HCT116 (cell line): ENCODE measurements at regions not wholly inside any gene's neighbourhood (a gene's known extent, or its start where the extent isn't known, plus 50 kb on each side); places are given as distances from the start of the nearest gene placed in this dataset.

Experiments used
- ATAC-seq: fragments of 200-7000 bp; cut with Tn5 transposase; 2 replicates; pipeline ENCODE4 v1.9.1; 2020; ENCODE audit warnings: mild to moderate bottlenecking, moderate library complexity
- BruUV-seq: library from RNA; stranded (reverse); fragments of 400-500 nt; replicated peaks from 2 replicates; lab custom pipeline; 2021; lab: Mats Ljungman, UMichigan
- CTCF ChIA-PET: fragments of 300-600 bp; sonication (Branson Sonifier 250); formaldehyde crosslinking; loops from one replicate; lab custom pipeline; 2021; ENCODE audit warnings: antibody characterized with exemption; lab: Charles Lee
- POLR2A ChIA-PET: fragments of 300-600, 350-600 bp; sonication (Branson Sonifier 250); formaldehyde crosslinking; loops from one replicate; lab custom pipeline; 2021; ENCODE audit warnings: antibody characterized with exemption; lab: Charles Lee
- RAD21 ChIA-PET, 2 experiments: fragments of 300-600 bp; sonication (Branson Sonifier 250); formaldehyde crosslinking; loops; one replicate each; lab custom pipeline; 2023; ENCODE audit warnings: low total read pairs in 2 of 2; ENCODE audit not compliant: uncharacterized antibody in 2 of 2, unreplicated experiment in 2 of 2, low non-redundant PET in 1 of 2; lab: Charles Lee
- DNase-seq: peaks from one replicate; pipeline ENCODE4 v3.0.0-alpha.2; 2010; ENCODE audit warnings: low read depth, low spot score
- H2AFZ ChIP-seq: fragments of 200-600 bp; shearing (Covaris generic), sonication (generic); 2 replicates; pipeline ENCODE4 v1.6.1; 2017; ENCODE audit warnings: low read depth, mixed run types, mixed read lengths, antibody characterized with exemption, low read length; ENCODE audit not compliant: poor library complexity, severe bottlenecking
- H3K27ac ChIP-seq: 2 replicates; pipeline ENCODE4 v1.5.1; 2012; ENCODE audit warnings: low read depth, low read length
- H3K27me3 ChIP-seq: fragments of 200-600 bp; sonication (generic); 2 replicates; pipeline ENCODE4 v1.6.1; 2016; ENCODE audit warnings: mixed run types, low read length, mixed read lengths; ENCODE audit not compliant: insufficient read depth
- H3K36me3 ChIP-seq, 2 experiments: fragments of 200-500 bp in 1 of 2; fragments of 200-600 bp in 1 of 2; sonication (Bioruptor generic) in 1 of 2; sonication (generic) in 1 of 2; 2 replicates each; pipeline versions ENCODE4 v1.5.1 to v1.6.1; 2014 to 2016; ENCODE audit warnings: low read length in 2 of 2, inconsistent platforms in 1 of 2, mixed read lengths in 1 of 2, mixed run types in 1 of 2; ENCODE audit not compliant: insufficient read depth in 2 of 2, control insufficient read depth in 1 of 2
- H3K4me1 ChIP-seq, 2 experiments: fragments of 200-600 bp in 1 of 2; sonication (generic) in 1 of 2; 2 replicates each; pipeline versions ENCODE4 v1.5.1 to v1.6.1; 2012 to 2017; ENCODE audit warnings: low read length in 2 of 2, inconsistent platforms in 1 of 2, mild to moderate bottlenecking in 1 of 2, mixed read lengths in 1 of 2, mixed run types in 1 of 2, moderate library complexity in 1 of 2; ENCODE audit not compliant: insufficient read depth in 2 of 2, control insufficient read depth in 1 of 2
- H3K4me2 ChIP-seq: fragments of 200-600 bp; sonication (generic); 2 replicates; pipeline ENCODE4 v1.6.1; 2017; ENCODE audit warnings: mixed run types, low read length, mixed read lengths
- H3K4me3 ChIP-seq, 2 experiments: fragments of 200-600 bp in 1 of 2; sonication (generic) in 1 of 2; replicated peaks in 1 of 2; 2 replicates each; pipeline ENCODE4 v1.5.1; 2011 to 2016; ENCODE audit warnings: low read length in 2 of 2, control low read depth in 1 of 2, low read depth in 1 of 2, mild to moderate bottlenecking in 1 of 2, mixed read lengths in 1 of 2, mixed run types in 1 of 2
- H3K79me2 ChIP-seq: fragments of 200-600 bp; sonication (generic); 2 replicates; pipeline ENCODE4 v1.6.1; 2017; ENCODE audit warnings: mild to moderate bottlenecking, mixed run types, low read length, moderate library complexity, mixed read lengths; ENCODE audit not compliant: insufficient read depth
- H3K9ac ChIP-seq: fragments of 200-600 bp; sonication (generic); 2 replicates; pipeline ENCODE4 v1.6.1; 2016; ENCODE audit warnings: low read length, mixed read lengths
- H3K9me2 ChIP-seq: fragments of 200-600 bp; sonication (generic), shearing (Covaris generic); 2 replicates; pipeline ENCODE4 v1.6.1; 2017; ENCODE audit warnings: mixed run types, mild to moderate bottlenecking, moderate library complexity; ENCODE audit not compliant: insufficient read depth
- H3K9me3 ChIP-seq, 2 experiments: fragments of 200-500 bp in 1 of 2; fragments of 200-600 bp in 1 of 2; sonication (Bioruptor generic) in 1 of 2; sonication (generic) in 1 of 2; 2 replicates each; pipeline ENCODE4 v1.6.1; 2014 to 2017; ENCODE audit warnings: low read length in 2 of 2, mixed read lengths in 2 of 2, inconsistent platforms in 1 of 2, low read depth in 1 of 2, mild to moderate bottlenecking in 1 of 2, mixed run types in 1 of 2, moderate library complexity in 1 of 2; ENCODE audit not compliant: control insufficient read depth in 1 of 2, insufficient read depth in 1 of 2
- H4K20me1 ChIP-seq: fragments of 200-600 bp; sonication (generic), shearing (Covaris generic); 2 replicates; pipeline ENCODE4 v1.6.1; 2017; ENCODE audit warnings: mixed run types, mild to moderate bottlenecking, moderate library complexity; ENCODE audit not compliant: insufficient read depth
- ATF3 ChIP-seq: IDR thresholded peaks from 2 replicates; pipeline ENCODE4 v1.6.1; 2012
- CBX3 ChIP-seq: IDR thresholded peaks from 2 replicates; pipeline ENCODE4 v1.6.1; 2012; ENCODE audit warnings: low read depth
- CEBPB ChIP-seq: IDR thresholded peaks from 2 replicates; pipeline ENCODE4 v1.6.1; 2012; ENCODE audit warnings: low read depth
- CTCF ChIP-seq, 3 experiments: fragments of 200-600 bp in 1 of 3; sonication (generic) in 1 of 3; IDR thresholded peaks in 2 of 3; conservative IDR thresholded peaks in 1 of 3; 2 replicates each; pipeline ENCODE4 v1.5.1; 2012 to 2017; ENCODE audit warnings: low read depth in 2 of 3, low read length in 2 of 3, antibody characterized with exemption in 1 of 3, borderline replicate concordance in 1 of 3, control low read depth in 1 of 3, mild to moderate bottlenecking in 1 of 3, mixed read lengths in 1 of 3, mixed run types in 1 of 3, moderate library complexity in 1 of 3; ENCODE audit not compliant: insufficient read depth in 1 of 3
- EGR1 ChIP-seq: IDR thresholded peaks from 2 replicates; pipeline ENCODE4 v1.6.1; 2012; ENCODE audit warnings: low read depth
- ELF1 ChIP-seq: IDR thresholded peaks from 2 replicates; pipeline ENCODE4 v1.6.1; 2012; ENCODE audit warnings: low read depth, borderline replicate concordance
- EZH2 ChIP-seq: fragments of 200-600 bp; sonication (generic); IDR thresholded peaks from 2 replicates; pipeline ENCODE4 v1.6.1; 2017; ENCODE audit warnings: antibody characterized with exemption, mixed run types
- JUND ChIP-seq: IDR thresholded peaks from 2 replicates; pipeline ENCODE4 v1.6.1; 2012
- POLR2A ChIP-seq: IDR thresholded peaks from 2 replicates; pipeline ENCODE4 v1.7.0; 2011; ENCODE audit warnings: borderline replicate concordance; ENCODE audit not compliant: insufficient read depth, insufficient read length; ENCODE audit errors: extremely low read depth
- SIN3A ChIP-seq: IDR thresholded peaks from 2 replicates; pipeline ENCODE4 v1.6.1; 2012; ENCODE audit warnings: low read depth
- SP1 ChIP-seq: IDR thresholded peaks from 2 replicates; pipeline ENCODE4 v1.6.1; 2012; ENCODE audit warnings: low read depth
- ZBTB33 ChIP-seq: IDR thresholded peaks from 2 replicates; pipeline ENCODE4 v1.6.1; 2011; ENCODE audit warnings: mild to moderate bottlenecking, low read length, moderate library complexity; ENCODE audit not compliant: insufficient replicate concordance; ENCODE audit errors: extremely low read depth
- ZFX ChIP-seq: fragments of 450-650 bp; IDR thresholded peaks from 2 replicates; pipeline ENCODE4 v1.6.1; 2017
- intact Hi-C: fragments of 100-400 bp; cut with micrococcal nuclease; formaldehyde crosslinking; loops from 2 replicates; pipeline ENCODE4 v1.10.0; 2022

- Histone ChIP-seq H3K9me3 (no peaks in the 10 kb centered on the region), H3K9ac (no peak overlapping the region), H4K20me1 (no peaks in the 10 kb centered on the region), H3K79me2 (no peaks in the 10 kb centered on the region), H3K27ac (no peak overlapping the region), H3K4me2 (no peak overlapping the region), H3K9me2 (no peaks in the 10 kb centered on the region), H3K4me1 (no peaks in the 10 kb centered on the region), H2AFZ (no peak overlapping the region), H3K4me3 (no peak overlapping the region), H3K36me3 (no peaks in the 10 kb centered on the region), H3K27me3 (no peaks in the 10 kb centered on the region)
- no peak for DNase-seq
- ChIA-PET RAD21 (no interaction called here), CTCF (no interaction called here), POLR2A (no interaction called here)
- ATAC-seq, result no peak
- intact Hi-C loops, result no loop called here
- TF ChIP-seq ATF3, result no peak
- TF ChIP-seq POLR2A, result no peak
- no TSS peak for BruUV-seq
Measured at GRCh38 chr2:66344087-66344663, 90.8 kb upstream of the MEIS1 start.

- Histone ChIP-seq H3K4me3 (no peak overlapping the region), H2AFZ (no peak overlapping the region), H3K27ac (no peak overlapping the region), H4K20me1 (no peaks in the 10 kb centered on the region), H3K9ac (no peak overlapping the region), H3K79me2 (no peaks in the 10 kb centered on the region), H3K36me3 (no peaks in the 10 kb centered on the region), H3K9me3 (no peaks in the 10 kb centered on the region), H3K27me3 (no peaks in the 10 kb centered on the region), H3K9me2 (no peaks in the 10 kb centered on the region), H3K4me2 (no peak overlapping the region), H3K4me1 (no peaks in the 10 kb centered on the region)
- CTCF ChIA-PET, result no interaction called here
- RAD21 ChIA-PET, result no interaction called here
- no TSS peak for BruUV-seq
- ATAC-seq (no peak), DNase-seq (no peak)
- intact Hi-C loops, result no loop called here
- POLR2A ChIA-PET, result no interaction called here
- TF ChIP-seq SP1 (no peak), ZFX (no peak), CTCF (IDR thresholded peaks at IDR 0.05 in 2 of 3, conservative IDR thresholded peaks at IDR 0.05 in 1 of 3; ENCODE audit: borderline replicate concordance in 1 of 3, insufficient read depth in 1 of 3, low read depth in 2 of 3, low read length in 2 of 3) (no peak), ATF3 (no peak), CEBPB (no peak), JUND (no peak), CBX3 (no peak), POLR2A (no peak), ELF1 (no peak), ZBTB33 (no peak), EGR1 (no peak), SIN3A (no peak), EZH2 (no peak)
Measured at GRCh38 chr2:66343259-66343658, 91.7 kb upstream of the MEIS1 start.
